Progenitor cell of endocrine pancreas (in vitro differentiated cells): ENCODE measurements at regions not wholly inside any gene's neighbourhood (a gene's known extent, or its start where the extent isn't known, plus 50 kb on each side); places are given as distances from the start of the nearest gene placed in this dataset.

Experiments used
- DNase-seq: peaks from one replicate; pipeline ENCODE4 v3.0.0; 2021; ENCODE audit warnings: low spot score; ENCODE audit not compliant: unreplicated experiment
- H3K27ac Mint-ChIP-seq: 2 replicates; pipeline ENCODE4 v1.8.0; 2021; ENCODE audit warnings: mild to moderate bottlenecking, moderate library complexity, mixed read lengths
- H3K27me3 Mint-ChIP-seq: 2 replicates; pipeline ENCODE4 v1.8.0; 2021; ENCODE audit warnings: mixed read lengths
- H3K36me3 Mint-ChIP-seq: 2 replicates; pipeline ENCODE4 v1.8.0; 2022; ENCODE audit warnings: mixed read lengths; ENCODE audit not compliant: insufficient read depth
- H3K4me1 Mint-ChIP-seq: 2 replicates; pipeline ENCODE4 v1.8.0; 2021; ENCODE audit warnings: low read depth, mixed read lengths
- H3K4me3 Mint-ChIP-seq: 2 replicates; pipeline ENCODE4 v1.8.0; 2021; ENCODE audit warnings: low read depth, mild to moderate bottlenecking, moderate library complexity, mixed read lengths
- H3K9me3 Mint-ChIP-seq: 2 replicates; pipeline ENCODE4 v1.8.0; 2021; ENCODE audit warnings: low read depth, mixed read lengths
- TF ChIP-seq, protein P1 (sequence below): fragments of 200-600 bp; sonication (generic); IDR thresholded peaks from one replicate; pipeline ENCODE4 v1.5.0; 2021; ENCODE audit warnings: antibody characterized with exemption, mild to moderate bottlenecking; ENCODE audit not compliant: unreplicated experiment

DNA sequence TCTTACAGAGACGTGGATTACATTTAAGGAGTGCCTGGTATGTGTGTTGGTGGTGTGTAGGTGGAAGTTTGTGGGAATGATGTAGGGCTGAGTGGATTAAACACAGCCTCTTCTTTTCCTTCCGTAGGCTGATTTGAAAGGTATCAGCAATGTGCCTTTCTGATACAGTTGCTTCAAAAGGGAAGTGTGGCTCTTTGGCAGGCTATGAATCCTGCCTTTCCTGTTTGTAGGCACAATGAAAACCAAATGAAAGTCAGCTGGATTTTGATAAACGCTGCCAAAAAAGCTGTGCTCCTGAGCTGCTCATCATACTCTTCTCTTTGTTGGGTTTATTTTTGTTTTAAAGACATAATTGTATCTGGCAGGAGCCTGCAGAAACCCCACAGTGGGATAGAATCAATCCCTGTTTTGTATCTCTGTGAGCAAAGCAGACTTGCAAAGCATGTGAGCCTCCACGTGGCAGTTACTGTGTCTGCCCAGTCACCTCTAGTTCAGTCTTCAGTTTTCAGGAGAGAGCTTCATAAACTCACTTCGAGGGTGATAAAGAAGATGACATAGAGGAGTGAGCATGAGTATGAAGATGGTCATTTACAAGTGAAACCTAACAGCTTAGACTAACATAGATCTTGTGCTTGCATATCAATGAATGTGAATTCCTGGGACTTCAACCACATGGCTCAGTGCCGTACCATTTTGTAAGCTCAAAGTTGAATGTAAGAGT lies 655.7 kb upstream of the KIRREL3 start:
- DNase-seq = no peak
- Mint-ChIP-seq H3K4me3 (no peak overlapping the region), H3K9me3 (peaks cover 2% of the 10 kb centered on the region), H3K4me1 (no peaks in the 10 kb centered on the region), H3K36me3 (no peaks in the 10 kb centered on the region), H3K27me3 (no peaks in the 10 kb centered on the region), H3K27ac (no peak overlapping the region)
- TF ChIP-seq, protein P1, sequence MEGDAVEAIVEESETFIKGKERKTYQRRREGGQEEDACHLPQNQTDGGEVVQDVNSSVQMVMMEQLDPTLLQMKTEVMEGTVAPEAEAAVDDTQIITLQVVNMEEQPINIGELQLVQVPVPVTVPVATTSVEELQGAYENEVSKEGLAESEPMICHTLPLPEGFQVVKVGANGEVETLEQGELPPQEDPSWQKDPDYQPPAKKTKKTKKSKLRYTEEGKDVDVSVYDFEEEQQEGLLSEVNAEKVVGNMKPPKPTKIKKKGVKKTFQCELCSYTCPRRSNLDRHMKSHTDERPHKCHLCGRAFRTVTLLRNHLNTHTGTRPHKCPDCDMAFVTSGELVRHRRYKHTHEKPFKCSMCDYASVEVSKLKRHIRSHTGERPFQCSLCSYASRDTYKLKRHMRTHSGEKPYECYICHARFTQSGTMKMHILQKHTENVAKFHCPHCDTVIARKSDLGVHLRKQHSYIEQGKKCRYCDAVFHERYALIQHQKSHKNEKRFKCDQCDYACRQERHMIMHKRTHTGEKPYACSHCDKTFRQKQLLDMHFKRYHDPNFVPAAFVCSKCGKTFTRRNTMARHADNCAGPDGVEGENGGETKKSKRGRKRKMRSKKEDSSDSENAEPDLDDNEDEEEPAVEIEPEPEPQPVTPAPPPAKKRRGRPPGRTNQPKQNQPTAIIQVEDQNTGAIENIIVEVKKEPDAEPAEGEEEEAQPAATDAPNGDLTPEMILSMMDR = no peak

DNA sequence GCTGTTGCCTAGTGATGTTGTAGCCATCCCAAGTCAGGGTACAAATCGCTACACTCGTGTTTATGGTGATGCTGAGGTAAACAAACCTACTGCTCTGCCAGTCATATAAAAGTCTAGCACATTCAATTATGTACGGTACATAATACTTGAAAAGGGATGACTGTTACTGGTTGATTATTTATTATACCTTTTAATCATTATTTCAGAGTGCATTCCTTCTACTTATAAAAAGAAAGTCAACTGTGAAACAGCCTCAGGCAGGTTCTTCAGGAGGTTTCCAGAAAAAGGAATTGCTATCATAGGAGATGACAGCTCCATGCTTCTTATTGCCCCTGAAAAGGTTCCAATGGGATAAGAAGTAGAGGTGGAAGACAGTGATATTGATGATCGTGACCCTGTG lies 652.5 kb upstream of the KIRREL3 start:
- TF ChIP-seq, protein P1 = no peak
- H3K4me3 Mint-ChIP-seq = no peak overlapping the region

DNA sequence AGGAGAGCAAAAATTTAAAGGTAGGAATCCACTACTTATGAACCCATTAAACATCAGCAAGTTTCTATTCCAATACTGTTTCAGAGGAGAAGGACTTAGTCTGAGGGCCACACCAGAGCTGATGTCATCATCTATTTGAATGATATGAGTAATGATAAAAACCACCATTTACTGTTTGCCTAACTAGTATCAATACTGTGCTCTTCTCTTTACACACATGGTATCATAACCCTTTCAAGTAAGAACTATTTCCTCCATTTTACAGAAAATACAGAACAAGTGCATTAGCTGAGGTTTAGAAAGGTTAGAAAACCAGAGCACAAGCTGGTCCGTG lies 651.3 kb upstream of the KIRREL3 start:
- no peak overlapping the region for H3K27ac Mint-ChIP-seq
- no peak for DNase-seq
- H3K27me3 Mint-ChIP-seq = no peaks in the 10 kb centered on the region
- H3K4me3 Mint-ChIP-seq = no peak overlapping the region
- peaks cover 5% of the 10 kb centered on the region for H3K9me3 Mint-ChIP-seq
- no peaks in the 10 kb centered on the region for H3K36me3 Mint-ChIP-seq
- TF ChIP-seq, protein P1 = no peak
- H3K4me1 Mint-ChIP-seq = peaks cover 9% of the 10 kb centered on the region

More for the DNA sequence above, 652.5 kb upstream of the KIRREL3 start:
- H3K9me3 Mint-ChIP-seq = peaks cover 5% of the 10 kb centered on the region
- H3K27me3 Mint-ChIP-seq = no peaks in the 10 kb centered on the region
- DNase-seq = no peak
- no peak overlapping the region for H3K27ac Mint-ChIP-seq
- no peaks in the 10 kb centered on the region for H3K36me3 Mint-ChIP-seq
- peaks cover 9% of the 10 kb centered on the region for H3K4me1 Mint-ChIP-seq

DNA sequence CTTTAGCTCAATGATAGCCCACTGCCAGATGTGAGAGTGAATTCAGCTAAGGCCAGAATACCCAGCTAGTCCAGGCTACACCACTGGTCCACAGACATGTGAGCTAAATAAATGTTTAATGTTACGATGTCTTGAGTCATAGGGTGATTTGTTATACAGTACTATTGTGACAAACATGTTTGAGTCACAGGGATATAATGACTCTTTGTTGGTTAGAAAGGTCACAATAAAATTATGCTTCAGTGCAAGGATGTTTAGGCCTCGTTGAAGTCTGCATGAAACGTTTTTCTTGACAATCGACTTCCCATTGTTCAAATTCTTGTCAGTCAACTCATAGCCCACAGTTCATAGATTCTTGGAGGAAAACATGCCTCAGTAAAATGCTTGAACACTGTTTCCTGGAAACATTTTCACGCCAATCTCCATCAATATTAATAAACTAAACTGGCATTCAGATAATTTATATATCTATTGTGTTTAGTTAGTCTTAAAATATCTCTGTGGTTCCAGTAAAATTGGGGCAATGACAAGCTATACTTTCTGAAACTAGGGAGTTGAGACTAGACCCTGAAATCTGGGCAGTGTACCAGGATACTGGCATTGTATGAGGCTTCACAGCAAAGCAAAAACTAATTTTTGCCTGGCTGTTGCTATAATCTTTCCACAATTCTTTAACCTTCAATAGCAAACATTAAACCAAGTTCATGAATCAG lies 650.8 kb upstream of the KIRREL3 start:
- Mint-ChIP-seq H3K27ac (no peak overlapping the region), H3K4me1 (peaks cover 9% of the 10 kb centered on the region), H3K36me3 (no peaks in the 10 kb centered on the region), H3K9me3 (peaks cover 5% of the 10 kb centered on the region), H3K27me3 (no peaks in the 10 kb centered on the region), H3K4me3 (no peak overlapping the region)
- no peak for DNase-seq
- TF ChIP-seq, protein P1 = no peak

DNA sequence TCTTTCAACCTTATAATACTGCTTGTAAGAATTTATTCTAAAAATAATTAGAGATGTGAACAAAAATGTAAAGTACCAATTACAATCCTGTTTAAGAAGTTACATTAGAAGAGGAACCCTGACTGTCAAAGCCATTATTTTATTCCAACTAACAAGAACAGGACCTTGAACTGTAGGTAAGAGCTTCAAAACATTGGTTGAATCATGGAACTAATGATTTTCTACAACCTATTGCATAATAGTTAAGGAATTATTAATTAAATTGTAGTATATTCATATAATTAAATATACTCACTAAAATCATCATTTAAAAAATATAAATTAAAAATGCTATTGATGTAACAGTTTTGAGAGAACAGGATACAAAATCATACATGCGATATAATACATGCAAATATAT lies 649.4 kb upstream of the KIRREL3 start:
- peaks cover 9% of the 10 kb centered on the region for H3K4me1 Mint-ChIP-seq
- TF ChIP-seq, protein P1 = no peak
- H3K36me3 Mint-ChIP-seq = no peaks in the 10 kb centered on the region
- no peak overlapping the region for H3K27ac Mint-ChIP-seq
- H3K9me3 Mint-ChIP-seq = peaks cover 5% of the 10 kb centered on the region
- no peak for DNase-seq
- H3K4me3 Mint-ChIP-seq = no peak overlapping the region
- no peaks in the 10 kb centered on the region for H3K27me3 Mint-ChIP-seq
